ENCODE measurements at regions not wholly inside any gene's neighbourhood (a gene's known extent, or its start where the extent isn't known, plus 50 kb on each side); places are given as distances from the start of the nearest gene placed in this dataset.
"Not testable (repeated sequence)": the region's sequence is repeated elsewhere in the genome, so short reads cannot be mapped to it uniquely, and the experiment has no call there.

- DNase-seq (ENCODE audit: low read depth): no peak
Measured at GRCh38 chr1:10912441-10912840, 100.0 kb upstream of the TARDBP start.

- no peak for DNase-seq (ENCODE audit: low read depth)
Measured at GRCh38 chr1:10914056-10914455, 98.4 kb upstream of the TARDBP start.

GRCh38 chr1:10915594-10915993, 96.9 kb upstream of the TARDBP start:
- DNase-seq (ENCODE audit: low read depth): no peak

- no peak for DNase-seq (ENCODE audit: low read depth)
Measured at GRCh38 chr1:10916311-10916710, 96.1 kb upstream of the TARDBP start.

- no peak for DNase-seq (ENCODE audit: low read depth)
Measured at GRCh38 chr1:10916991-10917390, 95.5 kb upstream of the TARDBP start.

- DNase-seq (ENCODE audit: low read depth): no peak
Measured at GRCh38 chr1:10917513-10918454, 94.7 kb upstream of the TARDBP start.

- no peak for DNase-seq (ENCODE audit: low read depth)
Measured at GRCh38 chr1:10918531-10918930, 93.9 kb upstream of the TARDBP start.

- DNase-seq (ENCODE audit: low read depth): no peak
Measured at GRCh38 chr1:10920063-10920626, 92.3 kb upstream of the TARDBP start.

- DNase-seq (ENCODE audit: low read depth): not testable (repeated sequence)
Measured at GRCh38 chr1:10922315-10923060, 90.0 kb upstream of the TARDBP start.

GRCh38 chr1:10924030-10924429, 88.4 kb upstream of the TARDBP start:
- no peak for DNase-seq (ENCODE audit: low read depth)

GRCh38 chr1:10928654-10929053, 83.8 kb upstream of the TARDBP start:
- DNase-seq (ENCODE audit: low read depth): no peak

GRCh38 chr1:10932088-10932487, 80.4 kb upstream of the TARDBP start:
- DNase-seq (ENCODE audit: low read depth): no peak

GRCh38 chr1:10934150-10934818, 78.2 kb upstream of the TARDBP start:
- no peak for DNase-seq (ENCODE audit: low read depth)

- DNase-seq (ENCODE audit: low read depth): no peak
Measured at GRCh38 chr1:10935246-10935645, 77.2 kb upstream of the TARDBP start.

GRCh38 chr1:10935724-10936123, 76.7 kb upstream of the TARDBP start:
- no peak for DNase-seq (ENCODE audit: low read depth)

GRCh38 chr1:10936998-10937901, 75.2 kb upstream of the TARDBP start:
- DNase-seq (ENCODE audit: low read depth): no peak

- DNase-seq (ENCODE audit: low read depth): no peak
Measured at GRCh38 chr1:10938741-10939417, 73.6 kb upstream of the TARDBP start.

GRCh38 chr1:10939654-10940450, 72.6 kb upstream of the TARDBP start:
- no peak for DNase-seq (ENCODE audit: low read depth)

- no peak for DNase-seq (ENCODE audit: low read depth)
Measured at GRCh38 chr1:10940451-10940804, 72.0 kb upstream of the TARDBP start.

- DNase-seq (ENCODE audit: low read depth): no peak
Measured at GRCh38 chr1:10940838-10941237, 71.6 kb upstream of the TARDBP start.
